OCI-LY3 (cell line): ENCODE measurements at regions not wholly inside any gene's neighbourhood (a gene's known extent, or its start where the extent isn't known, plus 50 kb on each side); places are given as distances from the start of the nearest gene placed in this dataset.

Experiments used
- H2AFZ ChIP-seq: fragments of 200-600, 300-600 bp; shearing (Covaris generic); 2 replicates; pipeline ENCODE4 v1.6.0; 2014; ENCODE audit warnings: antibody characterized with exemption, low read depth, low read length
- H3K27ac ChIP-seq: fragments of 200-600, 300-600 bp; sonication (generic); 2 replicates; pipeline ENCODE4 v1.5.1; 2014; ENCODE audit warnings: mild to moderate bottlenecking, low read length, moderate library complexity, mixed read lengths
- H3K27me3 ChIP-seq: fragments of 200-600, 300-600 bp; sonication (generic); 2 replicates; pipeline ENCODE4 v1.6.1; 2014; ENCODE audit warnings: low read depth, low read length, mixed read lengths
- H3K36me3 ChIP-seq: fragments of 200-600, 300-600 bp; sonication (generic); replicated peaks from 2 replicates; pipeline ENCODE3; 2014; ENCODE audit warnings: low read depth, low read length, mixed read lengths
- H3K4me1 ChIP-seq: fragments of 300-600, 200-600 bp; sonication (generic); 2 replicates; pipeline ENCODE4 v1.6.1; 2014; ENCODE audit warnings: low read length, mixed read lengths
- H3K4me2 ChIP-seq: fragments of 200-600, 300-600 bp; sonication (generic); 2 replicates; pipeline ENCODE4 v1.6.1; 2014; ENCODE audit warnings: low read length, mixed read lengths
- H3K4me3 ChIP-seq: fragments of 300-600, 200-600 bp; sonication (generic); 2 replicates; pipeline ENCODE4 v1.5.1; 2014; ENCODE audit warnings: antibody characterized with exemption, mild to moderate bottlenecking, low read length, moderate library complexity
- H3K79me2 ChIP-seq: fragments of 300-600, 200-600 bp; shearing (Covaris generic); 2 replicates; pipeline ENCODE4 v1.6.1; 2014; ENCODE audit warnings: mild to moderate bottlenecking, low read length, mixed read lengths
- H3K9ac ChIP-seq: fragments of 300-600, 200-600 bp; shearing (Covaris generic); 2 replicates; pipeline ENCODE4 v1.6.0; 2014; ENCODE audit warnings: mild to moderate bottlenecking, low read length, moderate library complexity
- H3K9me3 ChIP-seq: fragments of 200-600, 300-600 bp; shearing (Covaris generic); 2 replicates; pipeline ENCODE4 v1.6.1; 2014; ENCODE audit warnings: low read length, mixed read lengths; ENCODE audit not compliant: insufficient read depth
- H4K20me1 ChIP-seq: fragments of 200-600, 300-600 bp; sonication (generic); 2 replicates; pipeline ENCODE4 v1.6.1; 2016; ENCODE audit warnings: low read length, mixed read lengths; ENCODE audit not compliant: insufficient read depth
- CTCF ChIP-seq: fragments of 200-600, 300-600 bp; sonication (generic); IDR thresholded peaks from 2 replicates; pipeline ENCODE4 v1.5.1; 2014; ENCODE audit warnings: antibody characterized with exemption, low read length, low read depth
- EZH2phosphoT487 ChIP-seq: fragments of 200-600 bp; shearing (Covaris generic); IDR thresholded peaks from 2 replicates; pipeline ENCODE4 v1.6.1; 2018; ENCODE audit warnings: antibody characterized with exemption, mixed run types, low read depth

- H3K27ac ChIP-seq = peak overlapping the region; percentile 96
- H3K9me3 ChIP-seq = no peaks in the 10 kb centered on the region
- peak overlapping the region; percentile 94 for H3K4me2 ChIP-seq
- TF ChIP-seq CTCF = peak; percentile 22; the same call in 1 of the 2 replicates
- TF ChIP-seq EZH2phosphoT487 = no peak
- peaks cover 83% of the 10 kb centered on the region for H3K4me1 ChIP-seq
- H3K27me3 ChIP-seq = no peaks in the 10 kb centered on the region
- no peaks in the 10 kb centered on the region for H3K79me2 ChIP-seq
- H3K4me3 ChIP-seq = peak overlapping the region; percentile 71
- H3K9ac ChIP-seq = peak overlapping the region; percentile 76
- no peaks in the 10 kb centered on the region for H3K36me3 ChIP-seq
- H4K20me1 ChIP-seq = no peaks in the 10 kb centered on the region
- H2AFZ ChIP-seq = peak overlapping the region; percentile 11; the same call in 1 of the 2 replicates
Observed at GRCh38 chr13:50594276-50595051, 249.0 kb downstream of the DLEU7 start.

- H3K9ac ChIP-seq = peak overlapping the region; percentile 76
- no peaks in the 10 kb centered on the region for H3K27me3 ChIP-seq
- H3K36me3 ChIP-seq = no peaks in the 10 kb centered on the region
- no peaks in the 10 kb centered on the region for H4K20me1 ChIP-seq
- peak overlapping the region; percentile 94 for H3K4me2 ChIP-seq
- peaks cover 85% of the 10 kb centered on the region for H3K4me1 ChIP-seq
- peak overlapping the region; percentile 71 for H3K4me3 ChIP-seq
- no peaks in the 10 kb centered on the region for H3K79me2 ChIP-seq
- H2AFZ ChIP-seq = peak overlapping the region; percentile 11; the same call in 1 of the 2 replicates
- TF ChIP-seq EZH2phosphoT487 = no peak
- no peak for TF ChIP-seq CTCF
- H3K9me3 ChIP-seq = no peaks in the 10 kb centered on the region
- peak overlapping the region; percentile 96 for H3K27ac ChIP-seq
Observed at GRCh38 chr13:50595196-50595595, 248.3 kb downstream of the DLEU7 start.

GRCh38 chr13:50596156-50596555 is 247.3 kb downstream of the DLEU7 start:
- H3K4me1 ChIP-seq = peaks cover 79% of the 10 kb centered on the region
- H3K27ac ChIP-seq = peak overlapping the region; percentile 96
- H2AFZ ChIP-seq = peak overlapping the region; percentile 11; the same call in 1 of the 2 replicates
- H3K9ac ChIP-seq = peak overlapping the region; percentile 76
- no peak overlapping the region for H3K4me3 ChIP-seq
- H3K4me2 ChIP-seq = peak overlapping the region; percentile 94
- H3K36me3 ChIP-seq = no peaks in the 10 kb centered on the region
- H3K27me3 ChIP-seq = no peaks in the 10 kb centered on the region
- no peaks in the 10 kb centered on the region for H3K9me3 ChIP-seq
- no peak for TF ChIP-seq CTCF
- no peak for TF ChIP-seq EZH2phosphoT487
- H4K20me1 ChIP-seq = no peaks in the 10 kb centered on the region
- H3K79me2 ChIP-seq = no peaks in the 10 kb centered on the region

GRCh38 chr13:50596776-50597203 is 246.7 kb downstream of the DLEU7 start:
- Histone ChIP-seq H3K4me3 (no peak overlapping the region), H3K4me2 (peak overlapping the region; percentile 94; the same call in 1 of the 2 replicates), H3K79me2 (no peaks in the 10 kb centered on the region), H4K20me1 (no peaks in the 10 kb centered on the region), H3K27me3 (no peaks in the 10 kb centered on the region), H3K9ac (no peak overlapping the region; the same call in 1 of the 2 replicates), H3K27ac (peak overlapping the region; percentile 11; the same call in 1 of the 2 replicates), H3K4me1 (peaks cover 73% of the 10 kb centered on the region), H3K9me3 (no peaks in the 10 kb centered on the region), H2AFZ (no peak overlapping the region), H3K36me3 (no peaks in the 10 kb centered on the region)
- TF ChIP-seq CTCF (no peak), EZH2phosphoT487 (no peak)
